ENCODE measurements at regions not wholly inside any gene's neighbourhood (a gene's known extent, or its start where the extent isn't known, plus 50 kb on each side); places are given as distances from the start of the nearest gene placed in this dataset.

- Histone ChIP-seq H3K36me3 (ENCODE audit: control insufficient read depth in 2 of 2, insufficient read depth in 1 of 2, low read length in 2 of 2) (no peaks in the 10 kb centered on the region), H3K27ac (ENCODE audit: extremely low read depth, low read depth, low read length) (no peak overlapping the region), H3K4me3 (ENCODE audit: low read depth, low read length) (no peak overlapping the region), H3K4me1 (ENCODE audit: control insufficient read depth, insufficient read depth, low read length) (peaks cover 16% of the 10 kb centered on the region), H3K9me3 (ENCODE audit: control insufficient read depth, insufficient read depth, low read depth, low read length) (no peaks in the 10 kb centered on the region)
- ChIA-PET POLR2A (no interaction called here), CTCF (interaction anchor here (0.7 kb wide), 1 partner anchor 28 kb away, joined by 3 read pairs; no protein-coding TSS in a partner anchor)
- TF ChIP-seq ZNF658 (tag by site-specific recombination; IDR thresholded peaks at IDR 0.05), result no peak
- TF ChIP-seq ZNF175 (tag by site-specific recombination; IDR thresholded peaks at IDR 0.05), result no peak
- TF ChIP-seq ZFP41 (tag by site-specific recombination; IDR thresholded peaks at IDR 0.05; ENCODE audit: borderline replicate concordance), result no peak
- TF ChIP-seq ZNF302 (tag by site-specific recombination; IDR thresholded peaks at IDR 0.05; ENCODE audit: low read depth), result no peak
- no peak for TF ChIP-seq ZSCAN16 (tag by site-specific recombination; IDR thresholded peaks at IDR 0.05)
- no peak for TF ChIP-seq ZNF404 (tag by site-specific recombination; IDR thresholded peaks at IDR 0.05)
- no peak for TF ChIP-seq ZNF747 (tag by site-specific recombination; IDR thresholded peaks at IDR 0.05)
- no peak for TF ChIP-seq ZNF23 (tag by site-specific recombination; IDR thresholded peaks at IDR 0.05; ENCODE audit: borderline replicate concordance)
- no peak for TF ChIP-seq KLF17 (tag by site-specific recombination; IDR thresholded peaks at IDR 0.05)
- TF ChIP-seq ZNF423 (tag by site-specific recombination; IDR thresholded peaks at IDR 0.05), result no peak
- TF ChIP-seq ZNF426 (tag by site-specific recombination; IDR thresholded peaks at IDR 0.05), result no peak
- TF ChIP-seq, protein P1, sequence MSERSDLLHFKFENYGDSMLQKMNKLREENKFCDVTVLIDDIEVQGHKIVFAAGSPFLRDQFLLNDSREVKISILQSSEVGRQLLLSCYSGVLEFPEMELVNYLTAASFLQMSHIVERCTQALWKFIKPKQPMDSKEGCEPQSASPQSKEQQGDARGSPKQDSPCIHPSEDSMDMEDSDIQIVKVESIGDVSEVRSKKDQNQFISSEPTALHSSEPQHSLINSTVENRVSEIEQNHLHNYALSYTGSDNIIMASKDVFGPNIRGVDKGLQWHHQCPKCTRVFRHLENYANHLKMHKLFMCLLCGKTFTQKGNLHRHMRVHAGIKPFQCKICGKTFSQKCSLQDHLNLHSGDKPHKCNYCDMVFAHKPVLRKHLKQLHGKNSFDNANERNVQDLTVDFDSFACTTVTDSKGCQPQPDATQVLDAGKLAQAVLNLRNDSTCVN (tag by site-specific recombination; optimal IDR thresholded peaks at IDR 0.05), result no peak
- TF ChIP-seq KLF7 (tag by site-specific recombination; IDR thresholded peaks at IDR 0.05; ENCODE audit: borderline replicate concordance), result no peak
- TF ChIP-seq ZNF558 (tag by site-specific recombination; IDR thresholded peaks at IDR 0.05), result no peak
- TF ChIP-seq ZFHX2 (tag by site-specific recombination; conservative IDR thresholded peaks at IDR 0.05), result no peak
- TF ChIP-seq ZNF837 (tag by site-specific recombination; IDR thresholded peaks at IDR 0.05), result no peak
Measured at GRCh38 chr13:103291798-103292572, 225.8 kb upstream of the SLC10A2 start.

- POLR2A ChIA-PET, result no interaction called here
- Histone ChIP-seq H3K4me3 (ENCODE audit: low read depth, low read length) (no peak overlapping the region), H3K36me3 (ENCODE audit: control insufficient read depth in 2 of 2, insufficient read depth in 1 of 2, low read length in 2 of 2) (no peaks in the 10 kb centered on the region), H3K4me1 (ENCODE audit: control insufficient read depth, insufficient read depth, low read length) (peaks cover 16% of the 10 kb centered on the region), H3K9me3 (ENCODE audit: control insufficient read depth, insufficient read depth, low read depth, low read length) (no peaks in the 10 kb centered on the region), H3K27ac (ENCODE audit: extremely low read depth, low read depth, low read length) (no peak overlapping the region)
- CTCF ChIA-PET, result no interaction called here
- TF ChIP-seq ZSCAN30 (tag by site-specific recombination; IDR thresholded peaks at IDR 0.05) (no peak), ZNF530 (tag by site-specific recombination; IDR thresholded peaks at IDR 0.05; ENCODE audit: low read depth) (no peak), FEZF1 (tag by site-specific recombination; IDR thresholded peaks at IDR 0.05) (no peak), KLF1 (tag by site-specific recombination; IDR thresholded peaks at IDR 0.05) (no peak), ZNF302 (tag by site-specific recombination; IDR thresholded peaks at IDR 0.05; ENCODE audit: low read depth) (no peak), ZNF585B (tag by site-specific recombination; IDR thresholded peaks at IDR 0.05) (no peak), ZNF610 (tag by site-specific recombination; IDR thresholded peaks at IDR 0.05; ENCODE audit: borderline replicate concordance) (no peak), SCRT1 (tag by site-specific recombination; IDR thresholded peaks at IDR 0.05; ENCODE audit: borderline replicate concordance) (no peak), ZBTB21 (tag by site-specific recombination; IDR thresholded peaks at IDR 0.05) (no peak), ZNF223 (tag by site-specific recombination; IDR thresholded peaks at IDR 0.05) (no peak), ZNF19 (tag by site-specific recombination; IDR thresholded peaks at IDR 0.05; ENCODE audit: low read depth) (no peak), ZNF707 (tag by site-specific recombination; IDR thresholded peaks at IDR 0.05) (no peak)
Measured at GRCh38 chr13:103291226-103291625, 225.0 kb upstream of the SLC10A2 start.
